Duodenal mucosa (tissue), 2 donors: ENCODE measurements at regions not wholly inside any gene's neighbourhood (a gene's known extent, or its start where the extent isn't known, plus 50 kb on each side); places are given as distances from the start of the nearest gene placed in this dataset.

ENCODE experiments used
- H3K27ac ChIP-seq: one replicate; pipeline ENCODE4 v1.7.0; 2013; ENCODE audit warnings: low read depth, low read length
- H3K27me3 ChIP-seq, 2 donors: one replicate each; pipeline ENCODE4 v1.7.0; 2013; ENCODE audit warnings: low read length in 2 of 2, control low read depth in 1 of 2; ENCODE audit not compliant: insufficient read depth in 2 of 2, control insufficient read depth in 1 of 2
- H3K36me3 ChIP-seq, 2 donors: one replicate each; pipeline ENCODE4 v1.7.0; 2013; ENCODE audit warnings: low read length in 2 of 2, control low read depth in 1 of 2; ENCODE audit not compliant: insufficient read depth in 2 of 2, control insufficient read depth in 1 of 2
- H3K4me1 ChIP-seq, 2 donors: one replicate each; pipeline ENCODE4 v1.7.0; 2013; ENCODE audit warnings: low read length in 2 of 2, control low read depth in 1 of 2; ENCODE audit not compliant: insufficient read depth in 2 of 2, control insufficient read depth in 1 of 2
- H3K4me3 ChIP-seq, 2 donors: one replicate each; pipeline ENCODE4 v1.7.0; 2013; ENCODE audit warnings: low read length in 2 of 2, low read depth in 1 of 2
- H3K9ac ChIP-seq, 2 donors: one replicate each; pipeline ENCODE4 v1.7.0; 2013; ENCODE audit warnings: low read length in 2 of 2, low read depth in 1 of 2
- H3K9me3 ChIP-seq, 2 donors: one replicate each; pipeline ENCODE4 v1.7.0; 2013; ENCODE audit warnings: low read length in 2 of 2, control low read depth in 1 of 2; ENCODE audit not compliant: control insufficient read depth in 1 of 2

DNA sequence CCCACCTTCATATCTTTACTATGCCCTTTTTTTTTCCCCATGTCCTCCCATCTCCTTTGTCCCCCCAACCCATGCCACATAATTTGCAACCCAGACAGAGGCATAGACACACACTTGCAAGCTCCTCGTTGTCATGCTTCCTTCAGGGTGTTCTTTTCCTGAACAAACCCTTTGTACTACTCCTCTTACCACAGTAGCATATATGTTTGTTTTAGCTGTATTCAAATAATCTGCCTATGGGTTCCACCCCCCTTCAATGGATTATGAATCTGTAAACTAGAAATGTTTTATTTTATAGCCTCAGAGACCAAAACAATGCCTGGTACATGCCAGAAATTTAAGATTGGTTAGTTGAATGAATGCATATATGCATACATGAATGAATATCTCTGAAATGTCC is 307.1 kb upstream of the E2F7 start:
- Histone ChIP-seq H3K4me1 (no peaks in the 10 kb centered on the region), H3K9me3 (no peaks in the 10 kb centered on the region), H3K4me3 (no peak overlapping the region), H3K27ac (no peak overlapping the region), H3K9ac (no peak overlapping the region), H3K36me3 (no peaks in the 10 kb centered on the region), H3K27me3 (no peaks in the 10 kb centered on the region)

DNA sequence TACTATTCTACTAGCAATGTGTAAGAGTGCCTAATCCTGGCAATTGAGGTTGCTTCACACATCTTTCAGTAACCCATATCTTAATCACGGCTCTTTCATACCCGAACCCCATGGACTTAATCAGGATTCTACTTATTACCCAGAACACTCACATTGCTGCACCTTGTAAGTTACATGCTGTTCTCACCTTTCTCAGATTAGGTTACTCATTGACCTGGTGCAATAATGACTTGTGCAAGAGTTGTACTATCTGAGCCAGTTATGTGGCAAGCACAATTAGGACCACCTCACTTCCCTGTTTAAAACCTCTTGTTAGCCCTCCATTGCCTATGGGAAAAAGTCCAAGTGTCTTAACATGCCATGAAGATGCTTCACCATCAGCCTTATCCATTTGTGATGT is 306.7 kb upstream of the E2F7 start:
- Histone ChIP-seq H3K4me1 (no peaks in the 10 kb centered on the region), H3K9me3 (no peaks in the 10 kb centered on the region), H3K4me3 (no peak overlapping the region), H3K27ac (no peak overlapping the region), H3K9ac (no peak overlapping the region), H3K36me3 (no peaks in the 10 kb centered on the region), H3K27me3 (no peaks in the 10 kb centered on the region)

DNA sequence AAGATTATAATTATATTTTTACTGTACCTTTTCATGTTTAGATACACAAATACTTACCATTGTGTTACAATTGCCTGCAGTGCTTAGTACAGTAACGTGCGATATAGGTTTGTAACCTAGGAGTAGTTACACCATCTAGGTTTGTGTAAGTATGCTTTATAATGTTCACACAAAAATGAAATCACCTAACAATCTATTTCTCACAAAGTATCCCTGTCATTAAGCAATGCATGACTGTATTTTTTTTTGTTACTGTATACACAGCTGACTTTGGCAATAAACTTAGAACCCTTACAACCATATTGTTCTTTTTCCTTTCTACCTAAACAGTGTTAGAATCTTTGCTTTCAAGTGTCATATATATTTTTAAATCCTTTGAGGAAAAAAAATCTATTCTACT is 303.0 kb upstream of the E2F7 start:
- Histone ChIP-seq H3K4me3 (no peak overlapping the region), H3K27ac (no peak overlapping the region), H3K9me3 (no peaks in the 10 kb centered on the region), H3K9ac (no peak overlapping the region), H3K27me3 (no peaks in the 10 kb centered on the region), H3K36me3 (no peaks in the 10 kb centered on the region), H3K4me1 (no peaks in the 10 kb centered on the region)

DNA sequence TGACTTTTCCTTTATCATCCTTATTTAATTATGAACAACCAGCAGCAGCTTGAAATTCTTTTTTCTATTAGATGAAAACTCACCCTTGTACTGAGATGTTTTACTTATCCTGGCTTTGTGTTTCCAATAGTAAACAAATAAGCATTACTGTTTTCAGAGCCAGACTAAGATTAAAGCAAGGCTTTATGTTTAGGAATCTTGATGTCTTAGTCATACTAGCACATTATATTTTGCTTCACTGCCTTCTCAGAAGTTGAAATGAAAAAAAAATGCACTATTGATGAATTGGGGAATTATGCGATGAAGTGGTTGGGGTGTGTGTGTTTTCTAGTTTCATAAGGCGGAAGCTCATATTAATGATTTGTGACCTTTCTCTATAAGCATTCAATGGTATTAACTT is 301.2 kb upstream of the E2F7 start:
- H3K27ac ChIP-seq: no peak overlapping the region
- no peaks in the 10 kb centered on the region for H3K36me3 ChIP-seq
- no peak overlapping the region for H3K4me3 ChIP-seq
- H3K27me3 ChIP-seq: no peaks in the 10 kb centered on the region
- H3K9me3 ChIP-seq: no peaks in the 10 kb centered on the region
- no peak overlapping the region for H3K9ac ChIP-seq
- H3K4me1 ChIP-seq: no peaks in the 10 kb centered on the region

DNA sequence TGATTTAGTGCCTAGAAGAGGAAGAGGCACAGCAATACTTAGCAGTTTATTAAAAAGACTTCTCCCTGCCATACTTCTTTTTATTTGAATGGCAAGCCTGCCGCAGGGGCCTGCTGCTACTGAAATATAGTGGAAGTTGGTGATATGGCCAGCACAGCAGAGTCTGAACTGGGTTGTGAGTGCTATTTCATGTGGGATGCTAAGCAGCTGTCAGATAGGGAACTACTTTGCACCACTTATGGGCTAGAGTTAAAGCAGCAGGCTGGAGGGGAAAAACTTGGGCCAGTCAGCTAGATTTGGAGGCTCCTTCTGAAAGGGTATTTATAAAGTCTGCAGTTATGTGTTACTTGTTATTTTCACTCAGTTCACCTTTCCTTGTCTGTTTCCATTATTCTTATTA is 299.0 kb upstream of the E2F7 start:
- H3K4me3 ChIP-seq: no peak overlapping the region
- no peaks in the 10 kb centered on the region for H3K9me3 ChIP-seq

DNA sequence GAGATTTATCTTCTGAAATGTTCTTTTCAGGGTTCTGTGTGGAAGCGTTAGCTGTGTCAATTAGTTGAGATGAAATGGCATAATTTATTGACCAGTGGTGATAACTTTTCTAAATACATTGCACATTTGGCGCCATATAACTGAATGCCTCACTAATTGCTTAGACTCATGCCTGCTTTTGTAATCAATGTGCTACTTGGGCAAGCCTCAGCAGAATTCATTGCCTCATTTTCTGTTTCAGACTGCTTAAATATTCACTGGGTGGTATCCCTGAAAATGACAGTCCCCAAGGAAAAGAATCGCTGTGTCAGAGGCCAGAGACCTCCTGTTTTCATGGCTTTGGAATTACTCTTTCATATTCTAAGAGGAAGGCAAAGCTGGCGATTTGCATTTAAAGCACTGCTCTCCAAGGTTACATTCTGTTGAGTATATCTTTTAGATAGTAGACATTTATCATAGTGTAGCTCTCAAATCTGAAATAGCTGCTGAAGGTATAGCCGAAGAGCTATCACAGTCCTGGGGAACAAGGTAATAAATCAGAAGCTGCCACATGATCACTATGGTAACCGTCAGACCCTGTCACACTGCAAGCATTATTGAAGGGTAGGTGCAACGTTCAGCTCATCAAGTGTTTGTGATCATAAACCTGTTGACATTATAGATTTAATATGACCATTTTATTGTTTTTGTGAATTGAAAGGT is 297.3 kb upstream of the E2F7 start:
- Histone ChIP-seq H3K27me3 (no peaks in the 10 kb centered on the region), H3K9ac (no peak overlapping the region), H3K36me3 (no peaks in the 10 kb centered on the region), H3K9me3 (no peaks in the 10 kb centered on the region), H3K27ac (no peak overlapping the region), H3K4me3 (no peak overlapping the region), H3K4me1 (no peaks in the 10 kb centered on the region)

More for the DNA sequence above, 299.0 kb upstream of the E2F7 start:
- H3K27ac ChIP-seq: no peak overlapping the region
- no peaks in the 10 kb centered on the region for H3K27me3 ChIP-seq
- no peak overlapping the region for H3K9ac ChIP-seq
- no peaks in the 10 kb centered on the region for H3K4me1 ChIP-seq
- no peaks in the 10 kb centered on the region for H3K36me3 ChIP-seq

DNA sequence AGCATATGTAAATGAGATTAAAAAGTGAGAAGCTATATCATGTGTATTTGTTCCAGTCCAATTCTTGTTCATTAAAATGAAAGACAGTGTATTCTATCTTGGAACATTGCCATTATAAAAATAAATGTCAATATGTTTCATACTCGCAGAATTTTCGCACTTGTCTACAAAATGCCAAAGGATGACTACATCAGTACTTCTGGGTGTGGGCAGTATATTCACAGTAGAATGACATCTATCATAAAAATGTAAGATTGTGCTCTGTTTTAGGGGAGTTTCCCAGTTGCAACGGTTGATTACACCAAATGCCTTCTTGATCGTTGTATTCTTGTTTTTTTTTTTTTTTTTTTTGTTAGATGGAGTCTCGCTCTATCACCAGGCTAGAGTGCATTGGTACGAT is 292.3 kb upstream of the E2F7 start:
- H3K9me3 ChIP-seq: no peaks in the 10 kb centered on the region
- no peaks in the 10 kb centered on the region for H3K36me3 ChIP-seq
- H3K27ac ChIP-seq: no peak overlapping the region
- H3K4me1 ChIP-seq: no peaks in the 10 kb centered on the region
- no peak overlapping the region for H3K4me3 ChIP-seq
- H3K27me3 ChIP-seq: no peaks in the 10 kb centered on the region
- H3K9ac ChIP-seq: no peak overlapping the region

DNA sequence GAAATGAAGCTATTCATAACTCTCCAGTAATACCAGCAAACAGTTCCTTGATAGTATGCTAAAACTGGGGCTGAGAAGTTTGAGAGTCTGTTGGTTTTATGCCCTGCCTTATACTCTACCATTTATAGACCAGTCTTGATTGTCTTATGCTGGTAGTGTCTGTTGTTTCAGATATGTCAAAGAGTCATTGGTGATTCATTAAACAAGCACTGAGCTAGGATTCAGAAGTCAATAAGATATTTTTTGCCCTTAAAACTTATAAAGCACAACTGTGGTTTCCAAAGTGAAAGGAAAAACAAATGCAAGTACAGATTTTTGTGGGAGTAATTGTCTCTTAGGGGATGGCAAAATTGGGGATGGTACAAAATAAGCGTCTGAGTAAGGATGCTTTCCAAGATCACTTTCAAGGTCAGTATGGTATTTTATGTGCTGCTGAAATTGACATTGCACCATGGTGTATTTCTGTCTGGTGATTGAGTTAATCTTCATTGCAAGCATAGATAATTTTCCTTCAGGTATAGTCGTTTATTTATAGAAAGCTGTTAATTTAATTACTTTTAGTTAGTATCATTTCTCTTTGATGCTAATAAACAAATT is 289.5 kb upstream of the E2F7 start:
- Histone ChIP-seq H3K27me3 (no peaks in the 10 kb centered on the region), H3K9me3 (no peaks in the 10 kb centered on the region), H3K9ac (no peak overlapping the region), H3K27ac (no peak overlapping the region), H3K4me1 (no peaks in the 10 kb centered on the region), H3K4me3 (no peak overlapping the region), H3K36me3 (no peaks in the 10 kb centered on the region)

DNA sequence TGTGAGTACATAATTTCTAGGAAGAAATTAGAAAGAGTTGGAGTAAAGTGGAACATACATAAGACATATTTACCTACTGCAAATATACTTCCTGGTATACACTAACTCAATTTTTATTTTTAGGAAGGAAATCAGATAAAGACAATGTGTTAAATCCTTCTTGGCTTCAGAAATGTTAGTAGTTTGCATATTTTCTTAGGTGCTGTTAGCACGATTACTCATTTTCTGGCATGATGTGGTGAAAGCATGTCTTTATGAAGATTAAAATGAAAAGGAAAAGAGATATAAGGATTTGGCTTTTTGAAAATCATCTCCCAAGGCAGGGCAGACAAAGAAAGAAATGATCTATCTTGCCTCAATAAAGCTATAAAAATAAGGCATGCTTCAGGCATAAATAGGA is 287.6 kb upstream of the E2F7 start:
- Histone ChIP-seq H3K9ac (no peak overlapping the region), H3K4me3 (no peak overlapping the region), H3K36me3 (no peaks in the 10 kb centered on the region), H3K9me3 (no peaks in the 10 kb centered on the region), H3K4me1 (no peaks in the 10 kb centered on the region), H3K27me3 (no peaks in the 10 kb centered on the region), H3K27ac (no peak overlapping the region)

DNA sequence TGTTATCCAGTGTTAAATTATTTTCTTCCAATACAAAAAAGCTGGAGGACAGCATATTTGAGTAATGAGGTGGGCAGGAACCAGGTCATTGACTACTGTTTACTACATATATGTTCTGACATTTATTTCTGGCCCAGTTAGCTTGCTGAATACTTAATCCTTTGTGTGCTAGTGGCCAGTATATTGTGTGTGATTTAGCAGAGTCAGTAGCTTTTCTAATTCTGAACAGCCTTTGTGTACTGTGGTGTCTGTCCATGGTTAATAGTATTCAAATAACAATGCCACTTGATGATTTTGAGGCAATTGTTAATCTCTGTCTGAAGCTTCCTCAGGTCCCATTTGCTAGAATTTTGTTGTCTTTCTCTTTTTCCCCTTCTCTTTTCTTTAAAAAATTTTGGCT is 286.5 kb upstream of the E2F7 start:
- H3K4me3 ChIP-seq: no peak overlapping the region
- H3K27me3 ChIP-seq: no peaks in the 10 kb centered on the region
- no peak overlapping the region for H3K27ac ChIP-seq
- H3K9me3 ChIP-seq: no peaks in the 10 kb centered on the region
- no peak overlapping the region for H3K9ac ChIP-seq
- H3K36me3 ChIP-seq: no peaks in the 10 kb centered on the region
- H3K4me1 ChIP-seq: no peaks in the 10 kb centered on the region
